NCI-H2029 (cell line): ENCODE measurements at regions not wholly inside any gene's neighbourhood (a gene's known extent, or its start where the extent isn't known, plus 50 kb on each side); places are given as distances from the start of the nearest gene placed in this dataset.

Experiments used
- DNase-seq: peaks from one replicate; lab custom pipeline; 2025; lab: John Stamatoyannopoulos, UW

DNA sequence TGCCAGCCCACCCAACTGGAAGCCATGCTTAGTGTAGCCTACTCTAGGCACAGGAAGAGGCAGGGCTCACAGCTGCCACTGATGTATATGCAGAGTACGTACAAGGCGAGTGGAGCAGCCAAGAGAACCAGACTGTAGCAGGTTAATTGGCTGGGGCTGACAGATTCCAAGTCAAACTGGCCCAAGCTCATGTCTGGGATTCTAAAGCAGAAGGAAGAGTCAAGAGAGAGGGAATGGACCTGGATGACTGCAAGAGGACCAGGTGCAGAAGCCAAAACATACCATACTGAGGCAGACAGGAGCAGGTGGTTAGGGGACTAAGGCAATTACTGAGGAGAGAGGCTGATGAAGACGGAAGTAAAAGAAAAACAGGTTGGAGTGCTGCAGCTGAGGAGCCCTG lies 51.3 kb upstream of the LRRN2 start:
- DNase-seq, result peak; percentile 45

DNA sequence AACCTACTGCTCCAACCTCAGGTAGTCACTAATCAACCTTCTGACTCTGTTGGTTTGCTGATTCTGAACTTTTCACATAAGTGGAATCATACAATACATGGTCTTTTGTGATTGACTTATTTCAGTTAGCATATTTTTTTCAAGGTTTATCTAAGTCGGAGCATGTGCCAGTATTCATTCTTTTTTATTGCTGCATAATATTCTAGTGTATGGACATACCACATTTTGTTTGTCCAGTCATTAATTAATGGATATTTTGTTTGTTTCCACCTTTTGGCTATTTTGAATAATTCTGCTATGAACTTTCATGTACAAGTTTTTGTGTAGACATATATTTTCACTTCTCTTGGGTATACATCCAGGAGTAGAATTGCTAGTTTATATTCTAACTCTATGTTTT lies 53.0 kb upstream of the LRRN2 start:
- no peak for DNase-seq

DNA sequence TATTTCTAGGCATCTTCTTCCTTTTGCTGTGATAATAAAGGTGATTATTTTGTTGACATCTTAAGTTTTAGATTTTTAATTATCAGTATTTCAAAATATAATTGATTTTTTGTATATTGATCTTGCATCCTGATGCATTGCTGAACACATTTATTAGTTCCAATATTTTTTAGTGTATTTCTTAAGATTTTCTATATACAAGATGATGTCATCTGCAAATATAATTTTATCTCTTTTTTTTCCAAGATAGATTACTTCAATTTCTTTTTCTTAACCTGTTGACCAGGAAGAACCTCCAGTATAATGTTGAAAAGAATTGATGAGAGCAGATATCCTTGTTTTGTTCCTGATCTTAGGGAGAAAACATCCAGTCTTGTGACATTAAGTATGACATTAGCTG lies 54.8 kb upstream of the LRRN2 start:
- no peak for DNase-seq

DNA sequence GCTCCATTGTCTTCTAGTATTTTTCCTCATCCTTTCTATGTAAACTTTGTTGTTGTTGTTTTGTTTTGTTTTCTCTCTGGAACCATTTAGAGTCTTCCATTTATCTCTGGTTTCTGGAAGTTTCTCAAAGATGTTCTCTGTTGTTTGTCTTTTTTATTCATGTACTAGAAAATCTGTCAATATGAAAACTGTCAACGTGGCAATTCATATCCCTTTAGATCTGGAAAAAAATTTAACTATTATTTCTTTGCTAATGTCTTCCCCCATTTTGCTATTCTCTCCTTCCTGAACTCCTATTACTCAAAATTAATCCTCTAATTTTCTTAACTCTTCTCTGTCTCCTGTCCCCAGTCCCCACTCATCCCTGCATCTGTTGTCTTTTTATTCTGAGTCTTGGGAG lies 55.9 kb upstream of the LRRN2 start:
- no peak for DNase-seq

DNA sequence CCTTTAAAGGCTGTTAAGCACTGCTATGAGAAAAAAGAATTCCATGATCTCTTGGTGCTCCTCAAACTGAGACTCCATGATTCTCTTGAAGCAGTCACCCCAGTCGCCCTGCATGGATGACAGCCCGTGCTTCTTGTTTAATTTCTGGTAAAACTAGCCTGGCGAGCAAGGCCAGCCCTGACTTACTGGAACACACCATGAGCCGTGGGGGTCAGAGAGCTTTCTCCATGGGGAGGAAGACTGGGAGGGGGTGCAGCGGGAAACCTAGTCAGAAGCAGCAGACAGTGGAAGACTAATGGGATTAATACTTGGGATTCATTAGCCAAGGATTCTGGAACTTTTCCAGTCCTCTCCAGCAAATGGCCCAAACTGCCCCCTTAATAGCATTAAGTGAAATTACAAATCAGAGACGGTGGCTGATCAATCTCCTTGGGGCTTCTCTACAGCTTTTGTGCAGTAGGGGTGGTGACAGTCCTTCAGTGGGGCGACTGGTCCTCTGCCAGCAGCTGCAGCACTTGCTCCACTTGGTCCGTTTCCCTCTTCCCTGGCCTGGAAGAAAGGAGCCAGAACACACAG lies 57.2 kb upstream of the LRRN2 start:
- DNase-seq, result no peak

DNA sequence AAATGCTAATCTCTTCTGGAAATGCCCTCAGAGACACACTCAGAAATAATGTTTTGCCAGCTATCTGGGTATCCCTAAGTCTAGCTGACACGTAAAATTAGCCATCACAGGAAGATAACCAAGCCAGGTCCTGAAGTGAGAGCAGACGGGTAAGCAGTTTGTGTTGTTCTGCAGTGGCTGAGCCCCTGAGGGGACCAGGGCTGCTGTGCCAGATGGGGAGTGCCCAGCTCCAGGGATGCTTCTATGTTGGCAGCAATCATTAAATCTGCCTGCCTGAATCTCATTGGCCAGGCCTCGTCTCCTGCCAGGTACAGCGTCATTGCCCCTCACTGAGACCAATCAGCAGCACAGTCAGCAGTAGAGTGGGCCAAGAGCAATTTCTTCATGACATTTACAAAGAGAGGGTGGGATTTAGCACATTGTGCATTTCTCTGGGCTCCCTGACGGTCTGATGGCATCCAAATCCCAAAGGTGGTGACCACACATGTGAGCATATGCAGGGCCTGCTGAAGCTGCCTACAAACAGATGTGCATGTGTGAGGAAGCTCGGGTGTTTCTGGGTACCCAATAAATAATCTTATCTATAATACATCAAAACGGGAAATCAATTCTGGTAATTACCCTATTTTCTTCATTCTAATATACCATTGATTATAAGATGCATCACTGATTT lies 58.7 kb upstream of the LRRN2 start:
- DNase-seq, result no peak

DNA sequence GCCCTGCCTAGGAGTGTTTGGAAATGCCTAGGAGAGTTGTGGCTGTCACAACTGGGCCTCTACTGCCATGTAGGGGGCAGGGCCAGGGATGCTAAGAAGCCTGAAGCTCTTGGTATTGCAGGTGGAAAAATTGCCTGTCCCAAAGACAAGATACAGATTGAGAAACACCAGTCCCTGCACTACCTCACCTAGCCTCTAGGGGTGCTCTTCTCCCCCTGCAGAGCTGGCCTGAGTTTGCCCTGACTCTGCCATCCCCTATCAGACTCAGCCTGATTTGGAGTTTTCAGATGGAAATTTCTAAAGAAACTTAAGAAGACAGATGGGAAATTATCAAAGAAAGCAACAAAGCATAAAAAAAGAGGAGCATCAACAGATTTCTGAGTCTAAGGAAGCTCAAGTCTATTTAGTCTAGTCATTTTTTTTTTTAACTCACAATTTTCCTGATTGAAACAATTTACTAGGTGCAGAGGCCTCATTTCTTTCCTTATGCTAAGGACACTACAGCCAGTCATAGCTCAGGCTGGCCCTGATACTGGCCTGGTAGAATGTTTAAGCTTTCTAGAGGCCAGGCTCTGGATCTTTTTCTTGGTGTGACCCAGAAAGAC lies 61.4 kb upstream of the LRRN2 start:
- peak; percentile 16 for DNase-seq

DNA sequence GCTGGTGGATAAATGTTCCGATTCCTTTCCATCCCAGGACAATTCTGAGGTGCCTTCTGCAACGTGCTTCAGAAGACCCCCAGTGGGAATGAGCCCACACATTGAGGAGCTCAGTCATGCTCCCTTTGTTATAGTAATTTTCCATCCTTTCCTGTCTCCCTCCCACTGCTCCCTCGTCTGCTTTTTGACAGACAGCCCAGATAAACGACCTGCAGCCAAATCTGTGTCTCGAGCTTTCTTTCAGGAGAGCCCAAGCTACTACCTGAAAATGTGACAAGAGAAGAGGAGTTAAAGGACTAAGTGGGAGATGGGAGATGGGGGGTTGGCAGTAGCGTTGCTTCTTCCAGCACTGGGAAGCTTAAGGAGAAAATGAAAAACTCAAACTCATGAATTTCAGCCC lies 65.9 kb upstream of the LRRN2 start:
- no peak for DNase-seq

DNA sequence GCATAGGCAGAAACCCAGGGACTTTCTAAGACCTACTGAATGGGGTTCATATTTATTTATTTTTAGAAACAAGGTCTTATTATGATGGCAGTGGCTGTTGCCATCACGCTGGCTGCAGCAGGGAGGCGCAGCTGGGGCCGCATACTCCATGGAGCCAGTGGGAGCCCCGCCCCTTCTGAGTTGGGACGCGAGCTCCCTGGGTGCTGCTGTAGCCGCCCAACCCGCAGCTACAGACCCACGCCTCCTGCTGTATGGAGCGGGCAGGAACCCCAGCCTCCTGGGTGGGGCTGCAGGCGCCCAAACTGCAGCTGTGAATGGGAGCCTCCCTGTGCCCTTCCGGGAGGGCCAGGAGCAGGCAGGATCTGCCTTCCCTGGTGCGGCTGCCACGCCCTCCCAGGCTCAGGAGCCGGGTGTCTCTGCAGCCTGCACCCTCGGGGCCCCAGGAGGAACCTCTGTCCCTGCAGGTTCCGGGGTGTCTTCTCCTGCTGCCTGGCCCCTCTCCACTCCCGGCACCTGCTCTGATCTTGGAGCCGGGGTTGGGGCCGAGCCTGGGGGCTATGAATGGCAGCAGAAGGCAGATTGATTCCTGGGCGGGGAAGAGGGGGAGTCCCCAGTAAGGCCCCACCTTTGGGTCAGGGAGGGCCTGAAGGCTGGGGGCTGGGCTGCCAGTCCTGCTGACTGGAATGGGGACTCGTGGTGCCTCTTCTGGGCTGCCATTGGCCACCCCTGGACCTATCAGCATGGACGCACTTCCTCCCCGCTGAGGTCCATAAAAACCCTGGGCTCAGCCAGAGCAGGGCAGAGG lies 66.5 kb upstream of the LRRN2 start:
- DNase-seq, result no peak

DNA sequence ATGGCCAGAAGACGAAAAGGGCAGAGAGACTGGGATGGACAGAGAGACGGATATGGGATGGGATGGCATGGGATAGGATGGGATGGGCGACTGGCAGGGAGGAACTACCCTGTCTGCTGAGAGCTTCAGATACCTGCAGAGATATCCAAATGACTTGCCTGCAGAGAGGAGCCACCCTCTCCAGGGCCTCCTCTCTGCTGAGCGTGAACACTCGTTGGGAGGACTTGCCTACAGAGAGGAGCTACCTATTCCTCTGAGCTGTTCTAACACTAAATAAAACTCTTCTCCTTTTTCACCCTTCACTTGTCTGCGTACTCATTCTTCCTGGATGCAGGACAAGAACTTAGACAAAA lies 67.1 kb upstream of the LRRN2 start:
- DNase-seq, result no peak

DNA sequence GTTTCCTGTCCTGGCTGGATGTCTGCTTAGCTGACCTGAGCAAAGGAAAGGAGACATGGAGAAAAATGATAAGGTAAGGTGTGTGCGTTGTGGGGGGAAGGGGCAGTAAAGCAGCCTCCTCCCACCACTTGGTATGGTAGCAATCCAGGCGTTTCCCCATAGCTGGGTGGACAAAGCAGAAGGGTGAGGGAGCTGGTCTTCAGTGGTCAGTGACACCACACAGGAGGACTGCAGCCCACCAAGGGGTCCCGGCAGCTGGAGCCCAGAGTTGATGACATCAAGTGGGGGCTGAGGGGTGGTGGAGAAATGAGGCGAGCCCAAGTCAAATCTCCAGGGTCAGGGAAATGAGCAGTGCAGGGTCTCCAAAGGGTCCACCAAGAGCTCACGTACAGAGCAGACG lies 69.3 kb upstream of the LRRN2 start:
- DNase-seq, result no peak

DNA sequence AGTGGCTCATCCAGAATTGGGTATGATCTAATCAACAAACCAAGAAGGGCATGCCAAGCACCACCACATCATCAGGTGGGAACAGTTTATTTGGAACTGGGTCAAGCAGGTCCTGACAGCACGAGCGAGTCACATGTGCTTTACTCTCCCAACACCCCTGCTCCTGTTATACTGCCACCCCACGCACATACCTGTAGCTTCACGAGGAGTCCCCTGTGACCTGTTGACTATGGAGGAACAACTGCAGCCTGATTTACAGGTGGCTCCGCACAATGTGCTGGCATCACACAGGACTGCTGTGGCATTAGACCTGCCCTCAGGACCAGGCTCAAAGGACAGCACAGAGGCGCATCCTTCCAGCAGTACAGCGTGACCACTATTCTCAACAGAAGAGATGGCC lies 70.8 kb upstream of the LRRN2 start:
- DNase-seq, result no peak

DNA sequence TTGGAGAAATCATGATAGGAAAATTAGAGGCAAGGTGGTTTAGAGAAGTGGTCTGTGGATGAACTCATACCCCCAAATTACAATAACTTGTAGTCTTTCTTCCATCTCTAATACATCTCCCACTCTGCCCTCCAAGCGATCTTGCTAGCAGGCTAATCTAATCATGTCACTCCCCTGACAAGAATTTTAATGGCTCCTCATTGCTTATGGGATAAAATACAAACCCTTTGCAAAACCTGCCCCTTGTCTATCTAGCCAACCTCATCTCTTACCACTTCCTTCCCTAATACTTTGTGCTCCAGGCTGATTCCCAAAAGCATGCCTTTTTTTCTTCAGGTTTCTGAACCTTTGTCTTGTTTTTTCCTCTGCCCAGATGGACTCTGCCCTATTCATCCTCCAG lies 71.3 kb upstream of the LRRN2 start:
- DNase-seq, result no peak

DNA sequence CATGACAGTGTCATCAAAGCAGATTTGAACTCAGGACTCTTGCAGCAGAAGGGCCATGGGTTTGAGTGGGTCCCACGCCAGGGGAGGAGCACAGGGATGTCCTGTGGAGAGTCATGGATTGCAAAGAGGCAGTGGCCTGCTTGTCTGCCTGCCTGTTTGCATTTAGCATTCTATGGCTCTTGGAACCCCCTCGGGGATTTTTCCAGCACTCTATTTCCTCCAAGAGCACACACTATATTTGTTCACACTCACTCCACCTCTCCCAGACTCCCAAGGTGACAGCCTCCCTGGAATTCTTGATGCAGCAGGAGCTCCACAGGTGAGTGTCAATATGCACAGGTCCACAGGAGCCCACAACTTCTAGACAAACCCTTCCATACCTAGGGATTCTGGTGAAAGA lies 73.1 kb upstream of the LRRN2 start:
- no peak for DNase-seq

DNA sequence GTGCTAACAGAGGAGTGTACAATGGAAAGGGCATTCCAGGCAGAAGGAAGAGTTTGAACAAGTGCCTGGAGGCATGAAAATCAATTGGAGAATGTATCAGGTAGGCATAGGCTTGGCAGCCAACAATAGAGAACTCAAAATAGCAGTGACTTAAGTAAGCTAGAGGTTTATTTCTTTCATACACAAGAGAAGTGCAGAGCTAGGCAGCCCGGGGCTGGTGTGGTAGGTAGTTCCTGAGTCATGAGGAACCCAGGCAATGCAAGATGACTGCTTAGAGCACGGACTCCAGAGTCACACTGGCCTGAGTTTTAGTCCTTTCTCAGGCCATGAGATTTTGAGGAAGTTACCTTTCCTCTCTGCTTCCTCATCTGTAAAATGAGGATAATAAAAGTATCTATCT lies 74.8 kb upstream of the LRRN2 start:
- no peak for DNase-seq

DNA sequence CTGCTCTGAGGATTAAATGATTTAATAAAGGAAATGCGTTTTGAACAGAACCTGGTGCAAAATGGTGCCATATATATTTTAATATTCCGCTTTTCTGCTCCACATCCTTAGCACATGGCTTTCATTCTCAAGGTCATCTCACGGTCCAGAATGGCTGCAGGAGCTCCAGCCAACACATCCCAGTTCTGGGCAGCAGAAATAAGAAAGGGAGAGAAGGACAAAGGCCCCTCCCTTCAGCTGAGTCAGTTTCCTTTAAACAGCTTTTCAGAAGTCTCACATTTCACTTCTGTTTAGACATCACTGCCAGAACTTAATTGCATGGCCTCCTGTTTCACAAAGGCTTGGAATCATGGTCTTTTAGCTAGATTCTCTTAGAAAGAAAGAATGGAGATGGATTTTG lies 75.2 kb upstream of the LRRN2 start:
- no peak for DNase-seq

DNA sequence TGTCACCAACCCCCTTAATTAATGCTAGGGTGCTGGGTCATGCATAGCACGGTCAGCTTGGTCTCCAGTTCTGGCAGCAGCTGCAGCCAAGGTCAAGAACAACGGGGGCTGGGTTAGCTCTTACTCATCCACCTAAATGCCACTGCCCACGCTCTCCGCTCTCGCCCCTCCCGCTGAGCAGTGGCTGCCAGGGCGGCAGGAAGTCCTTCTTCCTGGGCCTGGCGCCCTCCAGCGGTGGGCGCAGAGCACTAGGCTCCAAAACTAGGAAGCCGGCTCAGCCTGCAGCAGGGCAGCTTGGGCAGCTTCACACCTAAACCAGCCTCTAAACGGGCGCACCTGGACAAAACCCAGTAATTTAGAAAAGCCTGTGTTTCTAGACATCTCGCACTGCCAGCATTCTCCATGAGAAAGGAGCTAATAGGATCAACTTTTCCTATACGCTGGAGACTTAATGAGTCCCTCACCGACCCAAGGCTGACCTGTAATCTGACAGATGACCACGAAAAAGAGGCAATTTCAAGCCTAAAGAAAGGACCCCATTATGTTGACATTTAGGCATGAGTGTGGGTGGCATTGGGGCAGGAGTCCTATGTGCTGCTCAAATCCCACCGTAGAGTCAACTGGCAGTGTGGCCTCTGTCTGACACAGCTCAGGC lies 78.4 kb upstream of the LRRN2 start:
- DNase-seq, result peak; percentile 76

DNA sequence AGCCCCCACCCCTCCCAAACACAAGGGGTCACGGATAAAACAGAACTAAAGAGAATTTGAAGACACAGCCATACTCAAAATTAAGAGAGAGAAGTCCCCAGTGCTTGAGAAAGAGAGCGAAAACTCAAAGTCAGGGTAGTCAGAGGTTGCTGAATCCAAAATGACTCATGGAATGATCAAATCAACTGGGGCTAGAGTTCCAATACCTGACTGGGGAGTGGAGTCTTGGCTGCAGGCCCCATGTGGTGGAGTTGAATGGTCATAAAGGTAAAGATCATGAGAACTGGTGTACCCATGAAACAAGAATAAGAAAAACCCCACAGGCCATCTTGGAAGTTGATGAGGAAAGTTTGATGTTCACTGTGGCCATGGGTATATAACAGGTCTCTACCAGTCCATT lies 84.5 kb upstream of the LRRN2 start:
- DNase-seq, result no peak

DNA sequence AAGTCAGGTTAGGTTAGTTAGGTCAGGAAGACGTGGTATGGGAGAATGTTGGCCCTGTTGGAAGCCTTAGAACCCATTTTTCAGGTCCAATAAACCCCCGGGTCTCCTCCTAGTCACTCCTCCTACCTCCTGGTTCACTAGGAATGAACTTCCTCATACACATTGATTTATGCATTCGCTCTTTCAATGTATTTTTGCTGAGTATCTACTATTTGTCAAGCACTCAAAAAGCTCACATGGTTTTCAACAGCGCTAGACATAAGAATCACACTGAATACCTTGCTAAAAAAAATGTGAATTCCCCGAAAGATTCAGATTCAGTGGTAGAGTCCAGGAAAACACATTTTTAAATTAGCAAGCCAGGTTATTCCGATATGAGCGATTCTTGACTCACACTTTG lies 85.8 kb upstream of the LRRN2 start:
- no peak for DNase-seq

DNA sequence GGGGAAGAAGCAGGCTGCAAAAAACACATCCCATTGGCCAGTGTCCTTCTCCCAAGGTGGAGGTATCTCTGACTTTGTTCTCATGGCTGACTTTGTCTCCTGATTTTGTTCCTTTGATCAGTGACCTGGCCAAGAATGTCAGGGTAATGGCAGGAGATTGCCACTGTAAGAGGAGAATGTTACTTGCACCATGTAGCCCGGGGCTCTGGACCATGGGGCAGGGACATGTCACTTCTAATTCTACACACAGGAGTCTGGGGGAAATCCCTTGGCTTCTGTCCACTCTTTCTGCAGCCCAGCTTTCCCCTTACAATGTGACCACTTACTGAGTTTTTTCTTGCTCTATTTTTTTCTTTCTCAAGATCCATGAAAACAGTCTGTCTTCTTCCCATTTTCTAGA lies 87.7 kb upstream of the LRRN2 start:
- DNase-seq, result no peak

DNA sequence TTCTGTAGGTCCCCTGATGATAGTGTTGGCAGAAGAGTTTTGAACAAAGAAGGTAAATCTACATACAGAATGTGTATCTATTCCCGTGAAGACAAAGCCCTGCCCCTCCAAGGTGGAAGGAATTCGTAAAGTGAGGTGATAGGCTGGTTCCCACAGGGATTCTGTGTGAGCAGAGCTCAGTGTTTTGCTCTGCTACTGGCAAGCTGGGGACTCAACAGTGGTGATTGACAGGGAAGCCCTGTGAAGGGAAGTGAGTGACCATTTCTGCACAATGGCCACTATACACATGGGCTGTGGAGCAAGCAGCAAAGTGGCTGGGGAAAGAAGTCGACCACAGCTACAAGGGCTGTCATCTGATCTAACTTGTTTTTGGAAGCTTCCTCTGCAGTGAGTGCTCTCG lies 90.0 kb upstream of the LRRN2 start:
- no peak for DNase-seq

DNA sequence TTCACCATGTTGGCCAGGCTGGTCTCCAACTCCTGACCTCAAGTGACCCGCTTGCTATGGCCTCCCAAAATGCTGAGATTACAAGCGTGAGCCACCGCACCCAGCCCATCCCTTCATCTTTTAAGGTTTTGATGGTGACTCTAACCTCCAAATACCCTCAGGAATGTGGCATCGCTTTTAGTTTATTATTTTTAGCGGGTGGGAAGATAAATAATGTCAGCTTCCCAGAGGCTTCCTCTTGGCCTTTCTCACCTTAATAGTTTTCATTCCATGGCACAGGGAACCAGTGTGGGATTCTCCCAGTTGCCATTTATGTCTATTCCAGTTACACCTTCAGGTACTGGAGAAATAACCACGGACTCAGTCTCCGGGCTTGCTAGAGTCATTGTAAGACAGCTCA lies 92.1 kb upstream of the LRRN2 start:
- no peak for DNase-seq

DNA sequence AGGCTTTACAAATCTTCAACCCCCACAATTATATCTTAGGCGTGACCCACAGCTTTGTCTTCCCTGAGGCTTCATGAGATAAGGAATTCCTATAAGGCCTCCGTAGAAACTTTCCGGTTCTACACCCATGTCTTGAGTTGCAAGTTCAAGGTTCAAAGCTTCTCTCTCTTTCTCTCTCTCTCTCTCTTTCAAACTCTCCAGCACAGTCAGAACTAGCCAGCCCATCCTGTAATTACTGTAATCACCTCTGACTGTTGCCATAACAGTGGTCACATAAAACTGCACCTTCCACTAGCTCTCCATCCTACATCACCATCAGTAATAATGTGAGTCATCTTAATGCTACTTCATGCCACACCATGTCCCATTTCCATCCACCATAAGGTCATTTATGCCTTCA lies 90.0 kb upstream of the NFASC start:
- no peak for DNase-seq
